DOHH2 (cell line): ENCODE measurements at regions not wholly inside any gene's neighbourhood (a gene's known extent, or its start where the extent isn't known, plus 50 kb on each side); places are given as distances from the start of the nearest gene placed in this dataset.

ENCODE experiments used
- CTCF ChIP-seq: fragments of 200-600 bp; sonication (generic); IDR thresholded peaks from one replicate; pipeline ENCODE4 v1.5.1; 2014; ENCODE audit warnings: antibody characterized with exemption, mild to moderate bottlenecking, low read depth, low read length; ENCODE audit not compliant: poor library complexity, severe bottlenecking
- EZH2phosphoT487 ChIP-seq: fragments of 200-600 bp; sonication (generic); IDR thresholded peaks from 2 replicates; pipeline ENCODE4 v1.6.1; 2017; ENCODE audit warnings: borderline replicate concordance, mild to moderate bottlenecking, antibody characterized with exemption, low read length, moderate library complexity, mixed read lengths

GRCh38 chr13:74023484-74023883, 110.7 kb downstream of the KLF12 start:
- TF ChIP-seq CTCF (no peak), EZH2phosphoT487 (no peak)
